A673 (cell line): ENCODE measurements at regions not wholly inside any gene's neighbourhood (a gene's known extent, or its start where the extent isn't known, plus 50 kb on each side); places are given as distances from the start of the nearest gene placed in this dataset.
"Not testable (repeated sequence)": the region's sequence is repeated elsewhere in the genome, so short reads cannot be mapped to it uniquely, and the experiment has no call there.

Experiments
- EZH2 ChIP-seq: fragments of 200-600 bp; sonication (generic); IDR thresholded peaks from 2 replicates; pipeline ENCODE4 v1.6.1; 2017; ENCODE audit warnings: borderline replicate concordance, low read depth, mild to moderate bottlenecking, mixed read lengths, antibody characterized with exemption, low read length; ENCODE audit not compliant: poor library complexity, severe bottlenecking
- TF ChIP-seq, protein P1 (sequence below): fragments of 300-800, 200-600 bp; sonication (generic); conservative IDR thresholded peaks from 2 replicates; pipeline ENCODE4 v1.5.1; 2017; ENCODE audit warnings: low read depth, mild to moderate bottlenecking, antibody characterized with exemption, low read length, moderate library complexity, mixed read lengths

DNA sequence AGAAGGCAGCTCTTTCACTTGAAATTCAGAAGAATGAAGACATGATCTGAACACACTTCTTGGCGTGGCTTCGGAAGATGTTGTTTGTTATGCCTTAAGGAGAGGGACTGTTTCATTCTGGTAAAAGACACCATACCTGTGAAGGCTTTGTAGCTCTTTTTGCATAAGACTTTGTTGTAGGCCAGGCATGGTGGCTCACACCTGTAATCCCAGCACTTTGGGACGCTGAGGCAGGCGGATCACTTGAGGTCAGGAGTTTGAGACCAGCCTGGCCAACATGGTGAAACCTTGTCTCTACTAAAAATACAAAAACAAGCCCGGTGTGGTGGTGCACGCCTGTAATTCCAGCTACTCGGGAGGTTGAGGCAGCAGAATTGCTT lies 159.3 kb downstream of the ZFP64 start:
- TF ChIP-seq EZH2: not testable (repeated sequence)
- TF ChIP-seq, protein P1, sequence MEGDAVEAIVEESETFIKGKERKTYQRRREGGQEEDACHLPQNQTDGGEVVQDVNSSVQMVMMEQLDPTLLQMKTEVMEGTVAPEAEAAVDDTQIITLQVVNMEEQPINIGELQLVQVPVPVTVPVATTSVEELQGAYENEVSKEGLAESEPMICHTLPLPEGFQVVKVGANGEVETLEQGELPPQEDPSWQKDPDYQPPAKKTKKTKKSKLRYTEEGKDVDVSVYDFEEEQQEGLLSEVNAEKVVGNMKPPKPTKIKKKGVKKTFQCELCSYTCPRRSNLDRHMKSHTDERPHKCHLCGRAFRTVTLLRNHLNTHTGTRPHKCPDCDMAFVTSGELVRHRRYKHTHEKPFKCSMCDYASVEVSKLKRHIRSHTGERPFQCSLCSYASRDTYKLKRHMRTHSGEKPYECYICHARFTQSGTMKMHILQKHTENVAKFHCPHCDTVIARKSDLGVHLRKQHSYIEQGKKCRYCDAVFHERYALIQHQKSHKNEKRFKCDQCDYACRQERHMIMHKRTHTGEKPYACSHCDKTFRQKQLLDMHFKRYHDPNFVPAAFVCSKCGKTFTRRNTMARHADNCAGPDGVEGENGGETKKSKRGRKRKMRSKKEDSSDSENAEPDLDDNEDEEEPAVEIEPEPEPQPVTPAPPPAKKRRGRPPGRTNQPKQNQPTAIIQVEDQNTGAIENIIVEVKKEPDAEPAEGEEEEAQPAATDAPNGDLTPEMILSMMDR: not testable (repeated sequence)
